ENCODE measurements at regions not wholly inside any gene's neighbourhood (a gene's known extent, or its start where the extent isn't known, plus 50 kb on each side); places are given as distances from the start of the nearest gene placed in this dataset.

DNA sequence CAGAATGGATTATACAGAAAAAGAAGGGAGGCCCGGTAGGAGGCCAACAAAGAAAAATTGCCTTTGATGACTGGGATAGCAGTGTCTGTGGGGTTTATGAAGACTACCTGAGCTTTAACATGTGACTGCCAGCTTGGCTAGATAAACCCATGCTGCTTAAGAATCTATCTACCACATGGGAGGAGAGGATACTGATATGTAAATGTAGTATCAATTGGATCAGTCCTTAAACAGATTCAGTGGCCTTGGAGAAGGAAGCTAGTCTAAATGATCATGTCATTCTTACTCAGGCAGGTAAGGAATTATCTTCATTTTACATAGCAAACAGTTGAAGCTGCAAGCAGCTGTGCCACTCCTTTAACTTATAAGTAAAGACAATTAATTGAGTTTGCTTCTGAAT lies 50.0 kb upstream of the SYNPR start (continued):
- TF ChIP-seq, protein P1, sequence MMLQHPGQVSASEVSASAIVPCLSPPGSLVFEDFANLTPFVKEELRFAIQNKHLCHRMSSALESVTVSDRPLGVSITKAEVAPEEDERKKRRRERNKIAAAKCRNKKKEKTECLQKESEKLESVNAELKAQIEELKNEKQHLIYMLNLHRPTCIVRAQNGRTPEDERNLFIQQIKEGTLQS (IDR thresholded peaks at IDR 0.05): no peak
- TF ChIP-seq CEBPB (IDR thresholded peaks at IDR 0.05; ENCODE audit: low read depth) (no peak), FOSL1 (IDR thresholded peaks at IDR 0.05; ENCODE audit: low read depth) (no peak), TCF7L2 (IDR thresholded peaks at IDR 0.05; ENCODE audit: borderline replicate concordance, extremely low read depth, insufficient read depth, insufficient read length) (no peak)
- TF ChIP-seq, protein P2, sequence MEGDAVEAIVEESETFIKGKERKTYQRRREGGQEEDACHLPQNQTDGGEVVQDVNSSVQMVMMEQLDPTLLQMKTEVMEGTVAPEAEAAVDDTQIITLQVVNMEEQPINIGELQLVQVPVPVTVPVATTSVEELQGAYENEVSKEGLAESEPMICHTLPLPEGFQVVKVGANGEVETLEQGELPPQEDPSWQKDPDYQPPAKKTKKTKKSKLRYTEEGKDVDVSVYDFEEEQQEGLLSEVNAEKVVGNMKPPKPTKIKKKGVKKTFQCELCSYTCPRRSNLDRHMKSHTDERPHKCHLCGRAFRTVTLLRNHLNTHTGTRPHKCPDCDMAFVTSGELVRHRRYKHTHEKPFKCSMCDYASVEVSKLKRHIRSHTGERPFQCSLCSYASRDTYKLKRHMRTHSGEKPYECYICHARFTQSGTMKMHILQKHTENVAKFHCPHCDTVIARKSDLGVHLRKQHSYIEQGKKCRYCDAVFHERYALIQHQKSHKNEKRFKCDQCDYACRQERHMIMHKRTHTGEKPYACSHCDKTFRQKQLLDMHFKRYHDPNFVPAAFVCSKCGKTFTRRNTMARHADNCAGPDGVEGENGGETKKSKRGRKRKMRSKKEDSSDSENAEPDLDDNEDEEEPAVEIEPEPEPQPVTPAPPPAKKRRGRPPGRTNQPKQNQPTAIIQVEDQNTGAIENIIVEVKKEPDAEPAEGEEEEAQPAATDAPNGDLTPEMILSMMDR (IDR thresholded peaks at IDR 0.05 in 2 of 3, conservative IDR thresholded peaks at IDR 0.05 in 1 of 3; ENCODE audit: borderline replicate concordance in 1 of 3, insufficient read depth in 1 of 3, low read depth in 2 of 3, low read length in 2 of 3): no peak
